AG04449 (cell line): ENCODE measurements at regions not wholly inside any gene's neighbourhood (a gene's known extent, or its start where the extent isn't known, plus 50 kb on each side); places are given as distances from the start of the nearest gene placed in this dataset.

Source experiments
- CTCF ChIA-PET: fragments of 350-600 bp; formaldehyde crosslinking; extraction: SDS; loops from one replicate; lab custom pipeline; 2021; ENCODE audit warnings: antibody characterized with exemption; lab: Yijun Ruan, JAX
- POLR2A ChIA-PET: fragments of 400-600, 350-600 bp; formaldehyde crosslinking; extraction: SDS; loops from one replicate; lab custom pipeline; 2020; ENCODE audit warnings: antibody characterized with exemption, inconsistent platforms; lab: Yijun Ruan, JAX
- DNase-seq: peaks from one replicate; pipeline ENCODE4 v3.0.0-alpha.2; 2010; ENCODE audit warnings: low read depth, low spot score
- H3K4me3 ChIP-seq: 2 replicates; pipeline ENCODE4 v1.5.1; 2011; ENCODE audit warnings: low read depth, mild to moderate bottlenecking, control low read depth, low read length
- CTCF ChIP-seq: IDR thresholded peaks from one replicate; pipeline ENCODE4 v1.5.1; 2011; ENCODE audit warnings: mild to moderate bottlenecking, moderate library complexity, low read length, control low read depth, inconsistent platforms; ENCODE audit not compliant: insufficient read depth; ENCODE audit errors: missing control alignments

- DNase-seq, result no peak
- H3K4me3 ChIP-seq, result no peak overlapping the region
- ChIA-PET CTCF (no interaction called here), POLR2A (no interaction called here)
- TF ChIP-seq CTCF, result no peak
Measured at GRCh38 chr11:19342036-19342435, 101.3 kb upstream of the E2F8 start.

DNA sequence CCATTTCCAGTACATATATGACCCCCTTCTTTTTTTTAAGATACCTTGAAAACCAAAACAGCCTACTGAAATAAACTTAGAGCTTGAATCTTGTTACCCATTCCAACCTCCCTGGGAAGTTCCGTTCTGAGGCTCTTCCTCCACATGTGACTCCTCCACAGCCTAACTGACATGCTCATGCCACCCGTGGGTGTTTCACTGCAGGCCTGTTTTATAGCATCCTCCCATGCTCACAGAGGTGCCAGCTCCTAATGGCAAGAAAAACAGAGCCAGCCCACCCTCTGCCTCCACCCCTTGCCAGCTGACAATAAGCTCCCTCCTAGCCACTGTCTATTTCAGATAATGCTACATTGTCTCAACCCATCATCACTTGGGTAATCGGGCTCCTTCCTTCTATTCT, 97.6 kb upstream of the E2F8 start:
- ChIA-PET POLR2A (no interaction called here), CTCF (interaction anchor here (0.7 to 1.2 kb wide), 2 partner anchors 214 to 219 kb away, joined by 3 read pairs; no protein-coding TSS in a partner anchor)
- no peak for DNase-seq
- no peak for TF ChIP-seq CTCF
- H3K4me3 ChIP-seq, result no peak overlapping the region

GRCh38 chr11:19337779-19338178, 97.0 kb upstream of the E2F8 start:
- ChIA-PET CTCF (interaction anchor here (0.7 kb wide), 1 partner anchor 220 kb away, joined by 3 read pairs; no protein-coding TSS in a partner anchor), POLR2A (no interaction called here)
- no peak for DNase-seq
- no peak overlapping the region for H3K4me3 ChIP-seq
- no peak for TF ChIP-seq CTCF

DNA sequence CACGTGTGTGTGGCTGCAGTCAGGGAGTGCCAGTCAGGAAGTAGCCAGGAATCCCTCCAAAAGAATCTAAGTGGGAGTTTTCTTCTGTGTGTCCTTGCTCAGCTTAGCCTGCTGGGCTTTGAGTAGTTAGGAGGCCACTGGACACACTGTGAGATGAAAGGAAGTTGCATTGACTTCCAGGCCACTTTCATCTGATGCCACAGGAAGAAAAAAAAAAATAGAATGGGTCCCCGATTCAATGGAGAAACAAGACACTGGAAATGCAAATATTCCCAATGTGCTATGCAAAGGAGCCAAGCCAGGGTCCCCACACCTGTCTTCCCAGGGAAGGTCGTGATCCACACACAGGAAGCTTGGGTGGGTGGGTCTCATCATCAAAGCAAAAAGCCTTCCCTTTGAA, 95.6 kb upstream of the E2F8 start:
- no peak for DNase-seq
- ChIA-PET CTCF (interaction anchor here (2.2 kb wide), 1 partner anchor 10 kb away, joined by 12 read pairs; no protein-coding TSS in a partner anchor), POLR2A (no interaction called here)
- TF ChIP-seq CTCF, result no peak
- H3K4me3 ChIP-seq, result no peak overlapping the region

DNA sequence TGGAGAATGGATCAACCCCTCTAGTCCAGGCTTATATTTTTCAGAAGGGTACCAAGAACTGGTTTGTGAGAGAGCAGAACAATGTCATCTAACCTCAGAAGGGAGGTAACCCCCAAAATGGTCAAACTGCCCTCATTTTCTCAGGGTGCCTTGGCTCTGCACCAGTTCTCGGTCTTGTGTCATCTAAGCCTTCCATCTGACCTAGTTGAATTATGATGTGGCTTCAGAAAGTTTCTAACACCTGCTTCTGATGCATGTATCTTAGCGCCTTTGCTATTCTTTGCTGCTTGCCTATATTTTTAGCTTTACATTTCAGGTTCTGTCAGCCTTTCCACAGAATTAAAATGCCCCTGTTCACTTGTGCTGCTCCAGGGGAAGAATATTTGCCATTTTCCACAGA, 91.7 kb upstream of the E2F8 start:
- ChIA-PET POLR2A (no interaction called here), CTCF (interaction anchor here (3.1 kb wide), 1 partner anchor 221 kb away, joined by 9 read pairs; no protein-coding TSS in a partner anchor)
- H3K4me3 ChIP-seq, result no peak overlapping the region
- TF ChIP-seq CTCF, result no peak
- DNase-seq, result no peak

- ChIA-PET CTCF (interaction anchor here (0.9 to 9.4 kb wide), 5 partner anchors 10 to 260 kb away, joined by 3 to 190 read pairs (median 3); no protein-coding TSS in a partner anchor), POLR2A (no interaction called here)
Measured at GRCh38 chr11:19330416-19330815, 89.7 kb upstream of the E2F8 start.

More at GRCh38 chr11:19330416-19330815, 89.7 kb upstream of the E2F8 start:
- no peak for DNase-seq
- TF ChIP-seq CTCF, result no peak
- H3K4me3 ChIP-seq, result no peak overlapping the region
